Heart left ventricle (tissue), 16 donors: ENCODE measurements at regions not wholly inside any gene's neighbourhood (a gene's known extent, or its start where the extent isn't known, plus 50 kb on each side); places are given as distances from the start of the nearest gene placed in this dataset.
A peak's percentile ranks its signal among the peaks of the same experiment; 100 is the strongest.

Experiments
- ATAC-seq, 4 donors: fragments of 200-7000 bp; cut with Tn5 transposase; one replicate each; pipeline ENCODE4 v1.9.1; 2020 to 2022; ENCODE audit warnings: moderate library complexity in 4 of 4, mild to moderate bottlenecking in 3 of 4, moderate number of reproducible peaks in 1 of 4
- DNase-seq, 5 donors: peaks; one replicate each; pipeline ENCODE4 v3.0.0-alpha.2; 2020
- H3K27ac ChIP-seq, 12 donors: fragments of 200-600 bp; sonication (generic) in 4 of 12; one replicate each; pipeline versions ENCODE4 v1.5.0 to v1.8.0; 2016 to 2022; ENCODE audit warnings: mild to moderate bottlenecking in 2 of 12
- H3K27me3 ChIP-seq, 9 donors: fragments of 200-600 bp; sonication (generic) in 2 of 9; one replicate each; pipeline versions ENCODE4 v1.5.1 to v1.8.0; 2016 to 2022; ENCODE audit warnings: mild to moderate bottlenecking in 3 of 9
- H3K36me3 ChIP-seq, 9 donors: fragments of 200-600 bp; sonication (generic) in 2 of 9; one replicate each; pipeline versions ENCODE4 v1.5.0 to v1.8.0; 2018 to 2022; ENCODE audit warnings: mild to moderate bottlenecking in 2 of 9
- H3K4me1 ChIP-seq, 12 donors: fragments of 200-600 bp; sonication (generic) in 4 of 12; one replicate each; pipeline versions ENCODE4 v1.5.0 to v1.8.0; 2016 to 2022; ENCODE audit warnings: mild to moderate bottlenecking in 3 of 12
- H3K4me3 ChIP-seq, 12 donors: fragments of 200-600 bp; sonication (generic) in 4 of 12; one replicate each; pipeline versions ENCODE4 v1.5.0 to v1.8.0; 2017 to 2022; ENCODE audit warnings: mild to moderate bottlenecking in 9 of 12, moderate library complexity in 4 of 12
- H3K9me3 ChIP-seq, 12 donors: fragments of 200-600 bp; sonication (generic) in 4 of 12; one replicate each; pipeline versions ENCODE4 v1.5.0 to v1.8.0; 2016 to 2022; ENCODE audit warnings: mild to moderate bottlenecking in 1 of 12
- CTCF ChIP-seq, 12 donors: fragments of 200-600 bp; sonication (generic) in 4 of 12; IDR thresholded peaks; one replicate each; pipeline versions ENCODE4 v1.5.0 to v1.8.0; 2018 to 2022; ENCODE audit warnings: antibody characterized with exemption in 12 of 12, mild to moderate bottlenecking in 5 of 12
- POLR2A ChIP-seq, 2 donors: fragments of 450-650 bp; IDR thresholded peaks; one replicate each; pipeline ENCODE4 v1.6.1; 2017; ENCODE audit warnings: antibody characterized with exemption in 2 of 2, mild to moderate bottlenecking in 2 of 2, moderate library complexity in 2 of 2
- WGBS, 4 donors: extraction: QIAGEN DNeasy Blood & Tissue Kit in 2 of 4; methylation state at CpG; one replicate each; pipeline versions ENCODE4 v1.1.5 to v1.1.7; 2013 to 2018; 5-methylcytosine and 5-hydroxymethylcytosine counted together
- intact Hi-C, 10 donors: fragments of 100-400 bp; cut with DNase I; formaldehyde crosslinking; loops; one replicate each; pipeline versions ENCODE4 v1.11.1 to v1.14.2; 2022
- donor health status: ischemic (EF 13 %, LVEDD 7.1; RV severe dilation, severe dysfunction).
- donor health status: healthy with polysubstance abuse.
- donor health status: DM: no; HTN: yes; CAD: no.
- donor health status: DM: no; HTN: no; CAD: no.
- donor health status: ischemic (EF 25% LVEDD 6.9; RV normal size, moderate dysfunction).
- donor health status: ischemic (EF 25% LVEDD 5.7; RV mildly dilated, moderate dysfunction).
- donor health status: healthy.
- donor health status: DM: yes; HTN: yes; CAD: no.
- donor health status: ischemic (EF 35%, LVEDD 5.7; RV mildly dilated, moderate dysfunction).
- donor health status: nonischemic (EF 11% LVEDD 7.7; RV severe dilation, severe dysfunction).
- donor health status: DM: yes; HTN: yes; CAD: no.
- donor health status: PGD.
- donor health status: ischemic (EF 29% LVEDD 5.4; RV normal size, mild dysfunction).
- donor health status: nonischemic (EF 23%, LVEDD 6.1; RV moderate dilation, normal function).

- DNase-seq = no peak
- TF ChIP-seq CTCF (IDR thresholded peaks at IDR 0.05) (no peak), POLR2A (IDR thresholded peaks at IDR 0.05) (no peak)
- no peaks in the 10 kb centered on the region for H3K9me3 ChIP-seq
- ATAC-seq = no peak
- H3K4me1 ChIP-seq = peaks cover 0 to 28% (median 0%) of the 10 kb centered on the region in 12 donors
- H3K36me3 ChIP-seq = no peaks in the 10 kb centered on the region
- intact Hi-C loops = no loop called here
- H3K27ac ChIP-seq = peak overlapping the region in 1 of 12 donors; percentile 55
- H3K27me3 ChIP-seq = no peaks in the 10 kb centered on the region
- WGBS, 4 donors = 86 to 90% (median 88%) methylated on average over 4 of the region's 4 CpGs
- no peak overlapping the region for H3K4me3 ChIP-seq
Observed at GRCh38 chr4:15253349-15253748, 174.5 kb upstream of the C1QTNF7 start.

GRCh38 chr4:15254236-15254880 is 173.5 kb upstream of the C1QTNF7 start:
- DNase-seq (peak in 2 of 5 donors; percentile 39 to 41), ATAC-seq (peak in 1 of 4 donors; percentile 24)
- H3K4me3 ChIP-seq = no peak overlapping the region
- no peaks in the 10 kb centered on the region for H3K36me3 ChIP-seq
- H3K27ac ChIP-seq = peak overlapping the region in 1 of 12 donors; percentile 55
- intact Hi-C loops = no loop called here
- 71 to 78% (median 73%) methylated on average over 7 of the region's 7 CpGs for WGBS, 4 donors
- no peaks in the 10 kb centered on the region for H3K9me3 ChIP-seq
- TF ChIP-seq POLR2A (IDR thresholded peaks at IDR 0.05) (no peak), CTCF (IDR thresholded peaks at IDR 0.05) (no peak)
- H3K4me1 ChIP-seq = peaks cover 0 to 28% (median 0%) of the 10 kb centered on the region in 12 donors
- no peaks in the 10 kb centered on the region for H3K27me3 ChIP-seq

GRCh38 chr4:15255537-15255936 is 172.3 kb upstream of the C1QTNF7 start:
- H3K4me3 ChIP-seq = no peak overlapping the region
- no peaks in the 10 kb centered on the region for H3K9me3 ChIP-seq
- H3K27me3 ChIP-seq = no peaks in the 10 kb centered on the region
- peaks cover 0 to 28% (median 0%) of the 10 kb centered on the region in 12 donors for H3K4me1 ChIP-seq
- intact Hi-C loops = no loop called here
- H3K27ac ChIP-seq = no peak overlapping the region
- TF ChIP-seq POLR2A (IDR thresholded peaks at IDR 0.05) (no peak), CTCF (IDR thresholded peaks at IDR 0.05) (no peak)
- no peak for ATAC-seq
- 66 to 89% (median 79%) methylated on average over 4 of the region's 4 CpGs for WGBS, 4 donors
- no peaks in the 10 kb centered on the region for H3K36me3 ChIP-seq
- no peak for DNase-seq

- Histone ChIP-seq H3K36me3 (no peaks in the 10 kb centered on the region), H3K27me3 (no peaks in the 10 kb centered on the region), H3K9me3 (peaks cover 0 to 25% (median 10%) of the 10 kb centered on the region in 12 donors), H3K4me1 (peaks cover 0 to 3% (median 0%) of the 10 kb centered on the region in 12 donors), H3K4me3 (no peak overlapping the region), H3K27ac (no peak overlapping the region)
- 58 to 67% (median 62%) methylated on average over 5 of the region's 5 CpGs for WGBS, 4 donors
- intact Hi-C loops = no loop called here
- ATAC-seq (no peak), DNase-seq (no peak)
- TF ChIP-seq POLR2A (IDR thresholded peaks at IDR 0.05) (no peak), CTCF (IDR thresholded peaks at IDR 0.05) (no peak)
Observed at GRCh38 chr4:15260758-15261157, 167.1 kb upstream of the C1QTNF7 start.
